ENCODE measurements at regions not wholly inside any gene's neighbourhood (a gene's known extent, or its start where the extent isn't known, plus 50 kb on each side); places are given as distances from the start of the nearest gene placed in this dataset.
"Not testable (repeated sequence)": the region's sequence is repeated elsewhere in the genome, so short reads cannot be mapped to it uniquely, and the experiment has no call there.

DNA sequence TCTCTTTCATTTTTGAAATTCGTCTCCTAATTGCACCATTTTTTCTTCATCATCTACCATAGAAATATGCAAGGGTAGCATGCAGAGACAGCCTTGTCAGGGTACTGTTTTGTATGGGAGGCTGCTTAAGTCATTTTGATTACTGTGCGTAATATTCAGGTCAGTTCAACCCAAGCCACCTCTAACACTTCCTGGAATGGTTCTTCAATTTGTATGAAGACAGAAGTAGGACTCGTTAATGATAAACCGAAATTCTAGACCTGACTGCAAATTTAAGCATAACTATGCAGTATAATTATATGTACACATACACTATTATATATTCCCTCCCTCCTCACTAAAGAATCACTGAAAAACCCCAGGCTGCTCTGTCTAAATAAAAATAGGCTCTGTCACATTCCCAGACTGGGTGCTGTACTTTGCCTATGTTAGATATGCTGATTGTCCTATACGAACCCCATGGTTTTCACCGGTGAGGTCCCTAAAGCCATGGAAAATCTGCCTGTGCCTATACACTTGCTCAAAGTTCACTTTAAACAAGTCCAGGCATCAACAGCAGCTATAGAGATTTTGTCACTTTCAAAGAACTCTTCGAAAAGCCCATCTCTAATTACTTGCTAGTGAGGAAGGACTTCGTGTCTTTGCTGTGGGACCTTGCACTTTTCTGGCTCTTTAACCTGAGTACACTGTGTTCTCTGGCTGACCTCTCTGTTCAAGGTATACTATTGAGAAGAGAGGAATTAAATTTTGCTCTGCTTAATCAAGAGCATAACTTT is 352.1 kb upstream of the CD180 start:
- POLR2A ChIA-PET: no interaction called here
- CTCF ChIA-PET: no interaction called here

- ChIA-PET POLR2A (no interaction called here), CTCF (no interaction called here)
Measured at GRCh38 chr5:67547682-67548081, 351.1 kb upstream of the CD180 start.

- POLR2A ChIA-PET, CTCF ChIA-PET: not testable (repeated sequence)
Measured at GRCh38 chr5:67544942-67545341, 348.3 kb upstream of the CD180 start.

- CTCF ChIA-PET: no interaction called here
- POLR2A ChIA-PET: no interaction called here
Measured at GRCh38 chr5:67543720-67544270, 347.2 kb upstream of the CD180 start.

- ChIA-PET POLR2A (no interaction called here), CTCF (no interaction called here)
Measured at GRCh38 chr5:67542479-67542878, 345.9 kb upstream of the CD180 start.

DNA sequence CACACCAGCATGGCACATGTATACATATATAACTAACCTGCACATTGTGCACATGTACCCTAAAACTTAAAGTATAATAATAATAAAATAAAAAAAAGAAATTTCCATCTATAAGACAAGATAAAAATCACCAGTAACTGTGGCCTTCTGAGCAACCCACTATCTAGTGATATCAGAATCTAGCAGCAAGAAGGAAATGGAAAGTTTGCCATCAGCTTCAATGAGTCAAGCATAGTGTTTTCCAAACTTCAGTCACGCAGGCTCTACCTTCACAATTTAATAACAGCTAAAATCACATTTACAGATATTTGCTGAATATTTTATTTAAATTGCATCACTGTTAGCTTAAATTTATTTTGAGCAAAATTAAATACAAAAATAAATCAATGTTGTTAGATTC is 345.3 kb upstream of the CD180 start:
- ChIA-PET CTCF (no interaction called here), POLR2A (no interaction called here)

- ChIA-PET POLR2A (no interaction called here), CTCF (no interaction called here)
Measured at GRCh38 chr5:67538855-67539506, 342.4 kb upstream of the CD180 start.

DNA sequence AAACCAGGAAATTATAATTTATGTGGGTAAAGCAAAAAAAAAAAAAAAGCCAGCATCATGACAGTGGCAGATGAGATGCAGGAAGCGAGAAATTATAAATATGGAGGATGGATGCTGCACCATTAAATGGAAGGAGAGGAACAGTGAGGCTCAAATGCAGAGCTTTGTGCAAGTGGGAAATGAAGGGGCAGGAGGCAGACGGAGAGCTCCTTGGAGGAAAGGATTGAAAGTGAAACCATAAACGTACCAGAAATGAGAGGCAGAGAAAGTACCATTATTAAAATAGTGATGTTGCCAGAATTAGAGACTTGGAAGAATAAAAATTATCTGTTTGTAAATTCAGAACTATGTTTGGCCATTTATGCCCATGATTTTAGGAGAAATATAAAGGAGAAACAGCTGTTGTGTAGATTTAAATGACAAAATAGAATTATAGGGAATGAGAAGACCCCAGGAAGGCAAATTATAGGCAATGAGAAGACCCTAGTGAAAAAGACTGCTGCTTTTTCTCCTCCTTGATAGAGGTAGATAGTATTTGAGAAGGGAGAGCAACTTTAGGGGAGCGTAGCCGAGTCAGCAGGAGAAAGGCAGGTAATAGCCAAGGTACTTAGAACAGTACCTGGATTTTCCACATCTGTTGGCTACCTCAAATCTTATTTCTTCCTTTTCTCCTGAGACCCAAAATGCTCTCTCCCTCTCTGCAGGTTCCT is 341.0 kb upstream of the CD180 start:
- ChIA-PET CTCF (no interaction called here), POLR2A (no interaction called here)

DNA sequence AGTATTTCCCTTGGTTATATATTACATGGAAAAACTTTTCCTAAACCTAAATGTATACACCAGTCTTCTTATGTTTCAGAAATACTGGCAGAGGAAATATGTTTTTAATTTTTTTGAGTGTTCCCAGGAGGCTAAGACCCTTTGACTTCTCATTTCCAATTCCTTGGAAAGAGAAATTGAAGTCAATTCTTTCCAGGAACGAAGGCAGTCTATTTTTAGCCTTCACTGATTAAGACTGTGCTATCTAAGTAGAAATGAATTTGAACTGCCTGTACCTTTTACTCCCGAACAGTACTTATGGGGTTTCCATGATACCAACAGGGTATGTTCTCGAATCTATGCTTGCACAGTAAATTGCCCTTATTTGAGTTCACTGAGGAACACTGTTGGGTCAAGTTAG is 340.3 kb upstream of the CD180 start:
- POLR2A ChIA-PET: no interaction called here

DNA sequence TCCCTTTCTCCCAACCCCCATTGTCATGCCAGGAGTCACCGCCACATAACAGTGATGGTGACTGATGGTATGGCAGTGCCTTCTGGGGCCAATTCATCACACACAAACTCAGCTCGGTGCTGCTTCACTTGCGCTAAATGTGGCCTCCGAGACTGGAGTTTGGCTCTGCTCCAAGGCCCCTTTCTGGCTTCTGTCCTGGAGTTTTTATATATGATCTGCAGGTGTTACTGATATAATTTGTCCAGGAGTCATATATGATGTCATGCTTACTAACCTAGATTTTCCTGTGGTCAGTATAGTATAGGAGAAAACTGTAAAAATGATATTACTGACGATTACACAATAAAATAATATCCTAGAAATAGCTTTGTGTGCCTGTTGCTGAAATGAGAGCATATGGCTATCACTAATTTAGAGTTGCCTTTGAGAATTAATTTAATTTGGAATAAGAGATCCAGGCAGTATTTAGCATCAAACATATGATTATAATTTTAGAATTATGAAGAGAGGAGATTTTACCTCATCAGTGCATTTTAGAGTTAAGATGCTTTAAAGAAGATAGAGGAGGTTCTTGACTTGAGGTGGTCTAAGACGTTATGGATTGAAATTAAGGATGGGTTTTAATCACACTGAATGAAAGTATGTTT is 334.1 kb upstream of the CD180 start:
- POLR2A ChIA-PET: no interaction called here

More for the DNA sequence above, 340.3 kb upstream of the CD180 start:
- CTCF ChIA-PET: no interaction called here

GRCh38 chr5:67528953-67529352 is 332.4 kb upstream of the CD180 start:
- CTCF ChIA-PET: no interaction called here
- POLR2A ChIA-PET: no interaction called here

More for the DNA sequence above, 334.1 kb upstream of the CD180 start:
- CTCF ChIA-PET: interaction anchor here (1.0 kb wide), 1 partner anchor 97 kb away, joined by 3 read pairs; no protein-coding TSS in a partner anchor

DNA sequence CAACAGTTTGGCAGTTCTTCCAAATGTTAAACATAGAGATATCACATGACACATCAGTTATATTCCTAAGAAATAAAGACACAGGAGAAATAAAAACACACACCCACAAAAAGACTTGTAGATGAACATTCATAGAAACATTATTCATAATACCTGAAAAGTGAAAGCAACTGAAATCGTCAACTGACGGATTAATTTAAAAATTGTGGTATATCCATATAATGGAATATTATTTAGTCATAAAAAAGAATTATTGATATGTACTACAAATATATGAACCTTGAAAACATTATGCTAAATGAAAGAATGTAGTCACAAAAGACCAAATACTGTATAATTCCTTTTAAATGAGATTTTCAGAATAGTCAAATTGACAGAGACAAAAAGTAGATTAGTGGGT is 330.2 kb upstream of the CD180 start:
- ChIA-PET POLR2A (no interaction called here), CTCF (no interaction called here)

- ChIA-PET CTCF (no interaction called here), POLR2A (no interaction called here)
Measured at GRCh38 chr5:67520161-67520908, 323.7 kb upstream of the CD180 start.

DNA sequence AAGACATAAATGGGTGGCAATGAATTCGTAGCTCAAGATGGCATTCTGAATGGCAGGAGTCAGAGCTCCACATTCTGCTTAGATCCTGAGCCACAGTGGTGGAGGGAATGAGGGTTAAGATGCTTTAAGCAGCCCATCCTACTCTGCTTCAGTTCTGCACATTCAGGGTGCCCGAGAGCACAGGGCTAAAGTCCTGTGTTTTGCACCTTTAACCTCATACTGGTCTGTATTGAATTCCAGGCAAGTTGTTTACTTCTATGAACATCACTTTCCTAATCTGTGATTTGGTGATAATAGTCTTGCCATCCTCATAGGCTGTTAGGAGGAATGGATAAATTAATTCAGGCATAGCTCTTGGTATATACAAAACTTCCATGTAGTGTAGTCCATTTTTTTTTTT is 321.6 kb upstream of the CD180 start:
- POLR2A ChIA-PET: no interaction called here
- CTCF ChIA-PET: interaction anchor here (0.7 to 0.9 kb wide), 2 partner anchors 118 to 767 kb away, joined by 3 read pairs; no protein-coding TSS in a partner anchor

GRCh38 chr5:67516948-67517565 is 320.5 kb upstream of the CD180 start:
- POLR2A ChIA-PET: no interaction called here
- CTCF ChIA-PET: interaction anchor here (0.9 kb wide), 1 partner anchor 119 kb away, joined by 3 read pairs; no protein-coding TSS in a partner anchor

DNA sequence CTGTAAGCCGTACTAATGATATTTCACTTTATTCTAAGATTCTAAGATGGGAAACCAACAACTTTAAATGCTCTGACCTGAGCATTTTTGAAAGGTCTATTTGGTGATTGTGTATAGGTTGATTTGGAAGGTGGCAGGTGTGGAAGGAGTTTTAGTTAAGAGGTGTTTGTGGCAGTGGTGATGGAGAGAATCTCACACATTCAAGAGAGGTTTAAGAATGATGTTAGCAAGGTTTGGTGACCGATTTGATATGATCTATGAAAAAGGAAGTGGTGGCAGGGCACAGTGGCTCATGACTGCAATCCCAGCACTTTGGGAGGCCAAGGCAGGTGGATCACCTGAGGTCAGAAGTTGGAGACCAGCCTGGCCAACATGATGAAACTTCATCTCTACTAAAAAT is 319.2 kb upstream of the CD180 start:
- POLR2A ChIA-PET: no interaction called here
- CTCF ChIA-PET: interaction anchor here (0.6 to 0.7 kb wide), 2 partner anchors 342 to 366 kb away, joined by 3 read pairs; no protein-coding TSS in a partner anchor

DNA sequence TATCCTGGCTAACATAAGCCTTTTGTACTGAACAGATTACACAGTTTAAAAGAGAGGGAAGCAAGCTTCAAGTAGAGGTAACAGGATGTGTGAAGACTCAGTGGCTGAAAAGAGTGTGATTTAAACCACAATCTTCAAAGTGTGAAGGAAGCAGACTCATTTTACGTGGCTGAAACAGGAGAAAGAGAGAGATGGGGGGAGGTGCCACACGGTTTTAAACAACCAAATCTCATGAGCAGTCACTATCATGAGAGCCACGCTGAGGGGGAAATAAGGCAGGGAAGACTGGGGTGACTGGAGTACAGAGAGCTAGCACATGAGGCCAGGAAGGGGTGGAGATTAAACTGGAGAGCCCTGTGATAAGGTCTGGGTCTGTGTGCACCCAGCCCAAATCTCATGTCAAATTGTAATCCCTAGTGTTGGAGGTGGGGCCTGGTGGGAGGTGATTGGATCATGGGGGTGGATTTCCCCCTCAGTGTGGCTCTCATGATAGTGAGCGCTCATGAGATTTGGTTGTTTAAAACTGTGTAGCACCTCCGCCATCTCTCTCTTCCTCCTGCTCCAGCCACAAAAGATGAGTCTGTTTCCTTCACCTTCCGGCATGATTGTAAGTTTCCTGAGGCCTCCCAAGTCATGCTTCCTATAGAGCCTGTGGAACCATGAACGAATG is 318.6 kb upstream of the CD180 start:
- POLR2A ChIA-PET: interaction anchor here (0.6 kb wide), 1 partner anchor 95 kb away, joined by 3 read pairs; no protein-coding TSS in a partner anchor
- CTCF ChIA-PET: no interaction called here

DNA sequence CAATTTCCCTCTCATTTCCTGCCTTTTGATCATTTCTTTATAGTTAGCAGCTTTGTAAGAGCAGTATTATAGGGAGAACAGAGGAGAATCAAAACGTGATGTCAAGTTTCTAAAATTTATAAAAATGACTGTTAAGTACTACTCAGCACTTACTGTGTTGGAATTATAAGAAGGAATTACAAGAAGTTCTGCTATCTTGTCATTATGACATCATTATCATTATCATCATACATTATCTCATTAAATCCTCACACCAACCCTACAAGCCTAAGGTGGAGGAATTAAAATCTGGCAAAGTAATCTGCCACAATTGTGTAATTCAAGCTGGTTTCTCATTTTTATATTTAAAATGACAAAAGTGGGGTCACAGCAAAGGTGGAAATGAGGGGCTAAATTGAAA is 316.2 kb upstream of the CD180 start:
- CTCF ChIA-PET: no interaction called here

DNA sequence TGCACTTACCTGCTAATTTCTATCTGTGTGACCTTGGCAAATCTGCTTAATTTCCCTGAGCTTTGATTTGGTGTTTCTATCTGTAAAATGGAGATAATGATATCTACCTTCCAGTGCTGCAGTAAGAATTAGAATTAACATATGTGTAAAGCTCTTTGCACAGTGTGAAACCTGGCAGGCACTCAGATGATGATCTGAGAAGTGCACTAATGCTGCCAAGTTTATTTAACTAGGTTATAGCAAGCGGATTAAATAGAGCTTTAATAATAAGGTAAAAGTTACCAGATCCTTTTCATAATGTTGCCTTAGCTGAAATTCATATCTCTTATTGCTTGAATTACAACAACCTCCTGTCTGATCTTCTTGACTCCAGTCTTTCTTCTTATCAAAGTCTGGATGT is 315.3 kb upstream of the CD180 start:
- CTCF ChIA-PET: no interaction called here
- POLR2A ChIA-PET: no interaction called here

More for the DNA sequence above, 316.2 kb upstream of the CD180 start:
- POLR2A ChIA-PET: no interaction called here

Measured in activated CD8-positive, alpha-beta memory T cell treated with anti-CD3 and anti-CD28 coated beads for 36 hours (primary cell).